ENCODE measurements at regions not wholly inside any gene's neighbourhood (a gene's known extent, or its start where the extent isn't known, plus 50 kb on each side); places are given as distances from the start of the nearest gene placed in this dataset.

- intact Hi-C loops (cut with DNase I), result no loop called here
- Histone ChIP-seq H3K27me3 (no peaks in the 10 kb centered on the region), H3K36me3 (no peaks in the 10 kb centered on the region), H3K27ac (no peak overlapping the region), H3K9me3 (no peaks in the 10 kb centered on the region), H3K4me3 (no peak overlapping the region), H3K4me1 (no peaks in the 10 kb centered on the region)
- DNase-seq (ENCODE audit: low spot score in 2 of 2), result no peak
- TF ChIP-seq CTCF (IDR thresholded peaks at IDR 0.05), result no peak
These were observed 548.8 kb upstream of the REG3G start for GRCh38 chr2:78476619-78477229.

GRCh38 chr2:78486565-78486964 lies 538.9 kb upstream of the REG3G start:
- Histone ChIP-seq H3K36me3 (no peaks in the 10 kb centered on the region), H3K27ac (no peak overlapping the region), H3K27me3 (no peaks in the 10 kb centered on the region), H3K4me1 (no peaks in the 10 kb centered on the region), H3K4me3 (no peak overlapping the region), H3K9me3 (no peaks in the 10 kb centered on the region)
- no peak for DNase-seq (ENCODE audit: low spot score in 2 of 2)
- TF ChIP-seq CTCF (IDR thresholded peaks at IDR 0.05), result no peak
- intact Hi-C loops (cut with DNase I), result no loop called here

- no peaks in the 10 kb centered on the region for H3K36me3 ChIP-seq
- H3K9me3 ChIP-seq, result peaks cover 0 to 5% of the 10 kb centered on the region in 2 donors
- intact Hi-C loops (cut with DNase I), result no loop called here
- no peak for TF ChIP-seq CTCF (IDR thresholded peaks at IDR 0.05)
- H3K4me3 ChIP-seq, result no peak overlapping the region
- H3K4me1 ChIP-seq, result no peaks in the 10 kb centered on the region
- DNase-seq (ENCODE audit: low spot score in 2 of 2), result no peak
- H3K27ac ChIP-seq, result no peak overlapping the region
- no peaks in the 10 kb centered on the region for H3K27me3 ChIP-seq
These were observed 527.4 kb upstream of the REG3G start for GRCh38 chr2:78498125-78498524.

GRCh38 chr2:78506301-78506700 lies 519.2 kb upstream of the REG3G start:
- H3K27ac ChIP-seq, result no peak overlapping the region
- DNase-seq (ENCODE audit: low spot score in 2 of 2), result no peak
- H3K4me1 ChIP-seq, result no peaks in the 10 kb centered on the region
- H3K27me3 ChIP-seq, result no peaks in the 10 kb centered on the region
- no peak for TF ChIP-seq CTCF (IDR thresholded peaks at IDR 0.05)
- intact Hi-C loops (cut with DNase I), result no loop called here
- H3K9me3 ChIP-seq, result peaks cover 0 to 4% of the 10 kb centered on the region in 2 donors
- H3K4me3 ChIP-seq, result no peak overlapping the region
- no peaks in the 10 kb centered on the region for H3K36me3 ChIP-seq

- no peak for DNase-seq (ENCODE audit: low spot score in 2 of 2)
- no peaks in the 10 kb centered on the region for H3K36me3 ChIP-seq
- intact Hi-C loops (cut with DNase I), result no loop called here
- H3K9me3 ChIP-seq, result no peaks in the 10 kb centered on the region
- TF ChIP-seq CTCF (IDR thresholded peaks at IDR 0.05), result no peak
- H3K27me3 ChIP-seq, result no peaks in the 10 kb centered on the region
- H3K4me3 ChIP-seq, result no peak overlapping the region
- no peaks in the 10 kb centered on the region for H3K4me1 ChIP-seq
- H3K27ac ChIP-seq, result no peak overlapping the region
These were observed 503.6 kb upstream of the REG3G start for GRCh38 chr2:78521938-78522337.
